Ovary (tissue), 3 donors: ENCODE measurements at regions not wholly inside any gene's neighbourhood (a gene's known extent, or its start where the extent isn't known, plus 50 kb on each side); places are given as distances from the start of the nearest gene placed in this dataset.

ENCODE experiments used
- EP300 ChIP-seq: sonication (generic); formaldehyde crosslinking; IDR thresholded peaks from one replicate; pipeline ENCODE4 v1.6.1; 2017; ENCODE audit warnings: antibody characterized with exemption
- POLR2A ChIP-seq: fragments of 450-650 bp; IDR thresholded peaks from one replicate; pipeline ENCODE4 v1.6.1; 2017; ENCODE audit warnings: antibody characterized with exemption, mild to moderate bottlenecking, moderate library complexity
- TF ChIP-seq, protein P1 (sequence below), 3 donors: fragments of 450-650 bp in 2 of 3; fragments of 200-600 bp in 1 of 3; IDR thresholded peaks; one replicate each; pipeline versions ENCODE4 v1.5.1 to v1.8.0; 2016 to 2022; ENCODE audit warnings: antibody characterized with exemption in 3 of 3, mild to moderate bottlenecking in 1 of 3
- donor health status: DM: no; HTN: no; CAD: no.

DNA sequence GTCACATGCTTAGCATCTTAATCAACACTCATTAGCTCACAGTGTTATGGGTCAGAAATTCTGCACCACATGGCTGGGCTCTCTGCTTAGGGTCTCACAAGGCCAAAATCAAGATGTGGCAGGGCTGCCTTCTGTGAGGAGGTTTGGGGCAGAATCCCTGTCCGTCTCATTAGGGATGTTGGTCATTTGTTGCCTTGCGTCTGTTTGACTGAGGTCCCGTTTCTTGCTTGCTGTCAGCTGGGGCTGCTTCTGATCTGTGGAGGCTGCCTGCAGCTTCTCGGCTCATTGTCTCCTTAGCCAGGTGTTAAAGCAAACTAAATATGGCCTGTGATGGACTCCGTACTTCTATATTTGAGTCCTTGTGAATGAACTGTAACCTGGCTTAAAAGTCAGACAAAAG is 146.5 kb downstream of the NDUFA10 start:
- TF ChIP-seq, protein P1, sequence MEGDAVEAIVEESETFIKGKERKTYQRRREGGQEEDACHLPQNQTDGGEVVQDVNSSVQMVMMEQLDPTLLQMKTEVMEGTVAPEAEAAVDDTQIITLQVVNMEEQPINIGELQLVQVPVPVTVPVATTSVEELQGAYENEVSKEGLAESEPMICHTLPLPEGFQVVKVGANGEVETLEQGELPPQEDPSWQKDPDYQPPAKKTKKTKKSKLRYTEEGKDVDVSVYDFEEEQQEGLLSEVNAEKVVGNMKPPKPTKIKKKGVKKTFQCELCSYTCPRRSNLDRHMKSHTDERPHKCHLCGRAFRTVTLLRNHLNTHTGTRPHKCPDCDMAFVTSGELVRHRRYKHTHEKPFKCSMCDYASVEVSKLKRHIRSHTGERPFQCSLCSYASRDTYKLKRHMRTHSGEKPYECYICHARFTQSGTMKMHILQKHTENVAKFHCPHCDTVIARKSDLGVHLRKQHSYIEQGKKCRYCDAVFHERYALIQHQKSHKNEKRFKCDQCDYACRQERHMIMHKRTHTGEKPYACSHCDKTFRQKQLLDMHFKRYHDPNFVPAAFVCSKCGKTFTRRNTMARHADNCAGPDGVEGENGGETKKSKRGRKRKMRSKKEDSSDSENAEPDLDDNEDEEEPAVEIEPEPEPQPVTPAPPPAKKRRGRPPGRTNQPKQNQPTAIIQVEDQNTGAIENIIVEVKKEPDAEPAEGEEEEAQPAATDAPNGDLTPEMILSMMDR (IDR thresholded peaks at IDR 0.05): no peak
- TF ChIP-seq EP300: no peak
- TF ChIP-seq POLR2A: no peak
